BLaER1 treated with 17β-estradiol and CSF1 and Interleukin-3, amounts not matched to agents 10 nM and 100 nM (cell line): ENCODE measurements at regions not wholly inside any gene's neighbourhood (a gene's known extent, or its start where the extent isn't known, plus 50 kb on each side); places are given as distances from the start of the nearest gene placed in this dataset.

Experiments
- H3K27ac ChIP-seq, 11 experiments: shearing (Covaris generic); formaldehyde crosslinking; 2 replicates each; pipeline ENCODE4 v1.8.1; 2022
- H3K27me3 ChIP-seq, 11 experiments: shearing (Covaris generic); formaldehyde crosslinking; 2 replicates each; pipeline ENCODE4 v1.8.1; 2022
- H3K36me3 ChIP-seq, 11 experiments: shearing (Covaris generic); formaldehyde crosslinking; 2 replicates each; pipeline ENCODE4 v1.8.1; 2022
- H3K4me1 ChIP-seq, 10 experiments: shearing (Covaris generic); formaldehyde crosslinking; 2 replicates each; pipeline ENCODE4 v1.8.1; 2022
- H3K4me2 ChIP-seq, 11 experiments: shearing (Covaris generic); formaldehyde crosslinking; 2 replicates each; pipeline ENCODE4 v1.8.1; 2022
- H3K4me3 ChIP-seq, 10 experiments: shearing (Covaris generic); formaldehyde crosslinking; 2 replicates each; pipeline ENCODE4 v1.8.1; 2022
- H3K9ac ChIP-seq, 11 experiments: shearing (Covaris generic); formaldehyde crosslinking; 2 replicates each; pipeline ENCODE4 v1.8.1; 2022
- H3K9me3 ChIP-seq, 11 experiments: shearing (Covaris generic); formaldehyde crosslinking; replicated peaks in 1 of 11; 2 replicates each; pipeline ENCODE4 v1.8.1; 2022
- H4K20me1 ChIP-seq, 11 experiments: shearing (Covaris generic); formaldehyde crosslinking; 2 replicates each; pipeline ENCODE4 v1.8.1; 2022
- Cebpa-rat ChIP-seq, 11 experiments: shearing (Covaris generic); IDR thresholded peaks; 2 replicates each; pipeline ENCODE4 v1.8.1; 2022

DNA sequence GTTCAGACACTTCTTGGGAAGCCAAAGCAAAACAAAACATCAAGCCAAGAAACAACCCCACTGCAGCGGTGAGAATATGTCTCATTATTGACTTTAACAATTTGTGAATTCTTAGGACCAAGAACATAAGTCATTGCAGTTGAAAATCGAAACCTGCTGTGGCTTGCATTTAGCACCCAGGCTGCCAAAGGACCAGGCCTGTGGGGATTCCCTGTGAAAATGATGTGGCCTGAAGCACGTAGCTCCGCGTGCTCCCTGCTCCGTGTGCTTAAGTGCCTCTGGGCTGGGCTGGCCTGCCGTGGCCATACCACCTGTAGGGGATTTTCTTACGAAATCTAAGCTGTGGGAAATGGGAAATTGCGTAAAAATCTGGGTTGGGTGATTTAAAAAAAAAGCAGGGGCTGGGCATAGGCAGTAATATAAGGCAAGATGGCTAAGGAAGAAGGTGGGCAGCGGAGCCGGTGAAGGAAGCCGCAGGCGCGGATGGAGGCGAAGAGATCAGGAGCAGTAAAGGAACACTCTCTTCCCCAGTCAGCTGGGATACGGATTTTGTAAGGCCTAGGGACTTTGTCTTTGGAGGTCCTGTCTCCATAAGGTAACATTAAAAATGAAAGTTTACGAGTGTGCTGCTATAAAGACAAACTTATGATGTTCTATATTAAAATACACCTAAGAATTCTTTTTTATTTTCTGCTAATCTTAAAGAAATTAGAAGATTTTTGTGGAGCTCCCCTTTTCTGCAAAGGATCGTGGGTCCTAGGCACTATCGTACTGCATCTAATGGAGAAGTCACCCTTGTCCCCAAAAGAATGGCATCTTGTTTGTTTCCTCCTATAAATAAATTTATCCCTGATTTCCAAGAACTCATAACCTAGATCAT, 189.6 kb upstream of the SEMA6A start:
- H3K4me1 ChIP-seq: peaks cover 0 to 24% (median 0%) of the 10 kb centered on the region in 10 experiments; a peak in 7 of 20 replicates
- no peak for TF ChIP-seq Cebpa-rat (IDR thresholded peaks at IDR 0.05)
- no peak overlapping the region for H3K9ac ChIP-seq
- H3K4me2 ChIP-seq: no peak overlapping the region
- H3K36me3 ChIP-seq: no peaks in the 10 kb centered on the region
- H3K9me3 ChIP-seq: no peaks in the 10 kb centered on the region
- no peaks in the 10 kb centered on the region for H3K27me3 ChIP-seq
- no peak overlapping the region for H3K27ac ChIP-seq
- H4K20me1 ChIP-seq: no peaks in the 10 kb centered on the region
- H3K4me3 ChIP-seq: no peak overlapping the region

DNA sequence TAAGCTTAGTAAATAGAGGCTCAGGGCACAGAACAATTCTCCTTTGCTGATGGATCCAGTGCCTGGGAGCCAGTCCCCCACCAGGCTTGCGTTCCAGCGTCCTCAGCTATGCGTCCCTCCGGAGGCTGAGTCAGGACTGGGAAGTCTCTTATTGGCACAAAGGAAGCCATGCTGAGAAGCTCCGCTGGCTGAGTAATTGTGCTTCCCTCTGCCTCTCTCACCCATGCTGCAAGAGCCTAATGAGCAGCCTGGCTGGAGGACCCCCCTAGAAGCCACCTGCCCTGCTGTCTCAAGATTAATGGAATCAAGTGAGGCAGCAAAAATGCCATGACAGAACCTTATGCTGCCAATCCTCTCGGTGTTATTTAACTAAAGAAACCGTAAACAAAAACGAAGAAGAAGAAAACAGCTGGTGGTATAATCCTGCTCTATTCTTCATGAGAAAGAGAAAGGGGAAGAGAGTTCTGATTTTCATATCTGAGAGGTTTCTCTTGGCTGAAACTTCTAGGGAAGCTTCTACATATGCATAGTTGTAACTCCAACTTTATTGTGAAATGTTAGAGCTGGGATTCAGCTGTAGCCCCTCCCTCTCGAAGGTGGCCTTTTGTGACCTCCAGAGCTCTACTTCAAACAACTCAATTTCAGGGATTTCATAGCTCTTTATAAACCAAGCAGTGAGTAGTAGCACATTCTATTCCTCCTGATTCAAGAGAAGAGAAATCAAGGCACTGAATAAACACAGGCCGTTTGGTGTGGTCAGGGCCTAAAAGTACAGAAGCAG, 185.4 kb upstream of the SEMA6A start:
- Histone ChIP-seq H3K4me2 (no peak overlapping the region), H3K36me3 (no peaks in the 10 kb centered on the region), H3K4me1 (peaks cover 0 to 9% (median 0%) of the 10 kb centered on the region in 10 experiments; a peak in 3 of 20 replicates), H3K27me3 (no peaks in the 10 kb centered on the region), H3K9ac (no peak overlapping the region), H3K27ac (no peak overlapping the region), H4K20me1 (no peaks in the 10 kb centered on the region), H3K4me3 (no peak overlapping the region), H3K9me3 (peaks cover 0 to 9% (median 6%) of the 10 kb centered on the region in 11 experiments; a peak in 12 of 22 replicates)
- TF ChIP-seq Cebpa-rat (IDR thresholded peaks at IDR 0.05): no peak

DNA sequence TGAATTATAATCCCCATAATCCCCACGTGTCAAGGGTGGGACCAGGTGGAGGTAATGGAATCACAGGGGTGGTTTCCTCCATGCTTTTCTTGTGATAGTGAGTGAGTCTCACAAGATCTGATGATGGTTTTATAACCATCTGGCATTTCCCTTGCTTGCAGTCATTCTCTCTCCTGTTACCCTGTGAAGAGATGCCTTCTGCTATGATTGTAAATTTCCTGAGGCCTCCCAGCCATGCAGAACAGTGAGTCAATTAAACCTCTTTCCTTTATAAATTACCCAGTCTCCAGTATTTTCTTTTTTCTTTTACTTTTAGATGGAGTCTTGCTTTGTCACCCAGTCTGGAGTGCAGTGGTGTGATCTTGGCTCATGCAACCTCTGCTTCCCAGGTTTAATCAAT, 182.7 kb upstream of the SEMA6A start:
- H3K4me3 ChIP-seq: no peak overlapping the region
- H3K4me1 ChIP-seq: no peaks in the 10 kb centered on the region
- no peak overlapping the region for H3K27ac ChIP-seq
- H3K4me2 ChIP-seq: no peak overlapping the region
- H4K20me1 ChIP-seq: no peaks in the 10 kb centered on the region
- TF ChIP-seq Cebpa-rat (IDR thresholded peaks at IDR 0.05): no peak
- H3K9ac ChIP-seq: no peak overlapping the region
- H3K9me3 ChIP-seq: peaks cover 0 to 9% (median 6%) of the 10 kb centered on the region in 11 experiments; a peak in 12 of 22 replicates
- H3K36me3 ChIP-seq: no peaks in the 10 kb centered on the region
- H3K27me3 ChIP-seq: no peaks in the 10 kb centered on the region

DNA sequence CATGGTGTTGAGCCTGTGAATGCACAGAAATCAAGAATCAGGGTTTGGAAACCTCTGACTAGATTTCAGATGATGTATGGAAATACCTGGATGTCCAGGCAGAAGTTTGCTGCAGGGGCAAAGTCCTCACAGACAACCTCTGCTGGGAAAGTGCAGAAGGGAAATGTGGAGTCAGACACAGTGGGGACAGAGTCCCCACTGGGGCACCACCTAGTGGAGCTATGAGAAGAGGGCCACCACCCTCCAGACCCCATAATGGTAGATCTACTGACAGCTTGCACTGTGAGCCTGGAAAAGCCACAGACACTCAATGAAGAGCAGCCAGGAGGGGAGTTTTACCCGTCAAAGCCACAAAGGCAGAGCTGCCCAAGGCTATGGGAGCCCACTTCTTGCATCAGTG, 181.9 kb upstream of the SEMA6A start:
- Histone ChIP-seq H3K9me3 (peaks cover 0 to 9% (median 6%) of the 10 kb centered on the region in 11 experiments; a peak in 12 of 22 replicates), H3K27me3 (no peaks in the 10 kb centered on the region), H3K27ac (no peak overlapping the region), H3K36me3 (no peaks in the 10 kb centered on the region), H4K20me1 (no peaks in the 10 kb centered on the region), H3K4me3 (no peak overlapping the region), H3K4me1 (no peaks in the 10 kb centered on the region), H3K4me2 (no peak overlapping the region), H3K9ac (no peak overlapping the region)
- no peak for TF ChIP-seq Cebpa-rat (IDR thresholded peaks at IDR 0.05)

DNA sequence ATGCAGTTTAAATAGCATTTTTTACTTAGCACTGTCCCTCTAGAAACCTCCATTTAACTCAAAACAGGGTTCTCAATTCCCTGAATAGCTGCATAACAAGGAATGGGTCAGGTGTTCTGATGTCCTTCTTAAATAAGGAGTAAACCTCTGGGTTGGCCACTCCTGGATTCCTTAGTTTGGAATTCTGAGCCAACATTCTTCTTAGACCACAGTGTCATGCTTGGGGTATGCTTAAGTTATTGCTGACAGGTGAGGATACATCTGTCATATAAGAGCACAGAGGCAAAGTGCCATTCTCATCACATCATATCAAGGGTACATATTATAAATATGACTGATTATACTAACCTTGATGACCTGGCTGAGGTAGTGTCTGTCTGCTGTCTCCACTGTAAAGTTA, 179.9 kb upstream of the SEMA6A start:
- Histone ChIP-seq H4K20me1 (no peaks in the 10 kb centered on the region), H3K9ac (no peak overlapping the region), H3K27me3 (no peaks in the 10 kb centered on the region), H3K9me3 (peaks cover 0 to 9% (median 6%) of the 10 kb centered on the region in 11 experiments; a peak in 12 of 22 replicates), H3K4me3 (no peak overlapping the region), H3K4me1 (no peaks in the 10 kb centered on the region), H3K36me3 (no peaks in the 10 kb centered on the region), H3K4me2 (no peak overlapping the region), H3K27ac (no peak overlapping the region)
- TF ChIP-seq Cebpa-rat (IDR thresholded peaks at IDR 0.05): no peak

DNA sequence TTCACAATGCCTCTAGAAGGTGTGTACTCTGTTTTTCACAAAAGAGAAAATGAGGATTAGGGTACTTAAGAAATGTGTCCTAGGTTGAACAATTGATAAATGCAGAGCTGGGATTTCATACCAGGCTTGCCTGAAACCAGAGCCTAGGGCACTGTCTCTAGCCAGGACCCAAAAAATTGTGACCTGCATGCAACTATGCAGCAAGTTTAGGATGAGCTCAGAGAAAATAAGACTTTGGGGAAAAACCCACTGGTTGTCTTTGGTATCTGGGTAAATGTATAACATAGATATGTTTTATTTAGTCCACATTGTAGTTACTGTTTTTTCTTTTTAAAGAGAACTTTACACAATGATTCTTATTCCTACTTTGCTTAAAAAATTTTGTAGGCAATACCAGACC, 177.1 kb upstream of the SEMA6A start:
- no peaks in the 10 kb centered on the region for H3K27me3 ChIP-seq
- peaks cover 0 to 6% (median 5%) of the 10 kb centered on the region in 11 experiments; a peak in 12 of 22 replicates for H3K9me3 ChIP-seq
- TF ChIP-seq Cebpa-rat (IDR thresholded peaks at IDR 0.05): no peak
- H3K4me3 ChIP-seq: no peak overlapping the region
- no peak overlapping the region for H3K4me2 ChIP-seq
- H3K4me1 ChIP-seq: no peaks in the 10 kb centered on the region
- no peak overlapping the region for H3K27ac ChIP-seq
- no peaks in the 10 kb centered on the region for H3K36me3 ChIP-seq
- no peak overlapping the region for H3K9ac ChIP-seq
- H4K20me1 ChIP-seq: no peaks in the 10 kb centered on the region

DNA sequence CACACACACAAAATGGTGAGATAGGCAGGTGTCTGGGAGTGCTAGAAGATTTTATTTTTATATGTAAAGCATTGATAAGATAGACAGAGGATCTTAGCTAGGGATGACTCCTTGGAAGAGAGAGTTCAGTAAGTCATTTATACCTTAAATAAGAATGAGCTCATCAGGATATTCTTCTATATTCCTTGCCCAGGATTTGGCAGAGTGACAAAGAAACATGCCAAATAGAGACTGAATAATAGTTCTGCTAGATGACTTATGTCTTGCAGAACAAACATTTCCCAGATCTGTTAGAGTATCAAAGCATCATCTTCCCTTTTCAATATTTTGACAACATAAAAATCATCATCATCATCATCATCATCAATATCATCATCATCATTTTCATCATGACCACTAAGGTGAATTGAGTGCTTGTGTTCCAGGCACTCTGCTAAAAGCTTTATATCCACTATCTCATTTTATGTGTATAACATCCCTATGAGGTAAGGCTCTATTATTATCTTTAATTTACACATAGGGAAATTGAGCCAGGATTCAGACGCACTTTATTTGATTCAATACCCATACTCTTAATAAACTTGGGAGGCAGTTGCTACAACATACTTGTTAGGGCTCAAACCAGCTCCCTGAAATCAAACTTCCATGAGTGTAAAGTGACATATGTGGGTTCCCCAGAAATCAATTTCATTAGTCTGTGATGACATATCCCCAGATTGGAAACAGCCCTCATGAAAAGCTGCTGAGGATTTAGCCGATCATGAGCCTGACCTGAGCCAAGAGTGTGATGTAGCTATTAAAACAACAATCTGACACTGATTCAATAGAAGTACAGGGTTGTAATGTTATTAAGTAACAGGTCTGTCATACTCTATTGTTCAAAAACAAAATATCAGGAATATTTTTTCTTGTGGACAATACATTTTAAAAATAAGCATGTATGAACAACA, 176.3 kb upstream of the SEMA6A start:
- Histone ChIP-seq H3K4me1 (no peaks in the 10 kb centered on the region), H3K4me3 (no peak overlapping the region), H4K20me1 (no peaks in the 10 kb centered on the region), H3K27me3 (no peaks in the 10 kb centered on the region), H3K9ac (no peak overlapping the region), H3K27ac (no peak overlapping the region), H3K9me3 (no peaks in the 10 kb centered on the region), H3K4me2 (no peak overlapping the region), H3K36me3 (no peaks in the 10 kb centered on the region)
- no peak for TF ChIP-seq Cebpa-rat (IDR thresholded peaks at IDR 0.05)

DNA sequence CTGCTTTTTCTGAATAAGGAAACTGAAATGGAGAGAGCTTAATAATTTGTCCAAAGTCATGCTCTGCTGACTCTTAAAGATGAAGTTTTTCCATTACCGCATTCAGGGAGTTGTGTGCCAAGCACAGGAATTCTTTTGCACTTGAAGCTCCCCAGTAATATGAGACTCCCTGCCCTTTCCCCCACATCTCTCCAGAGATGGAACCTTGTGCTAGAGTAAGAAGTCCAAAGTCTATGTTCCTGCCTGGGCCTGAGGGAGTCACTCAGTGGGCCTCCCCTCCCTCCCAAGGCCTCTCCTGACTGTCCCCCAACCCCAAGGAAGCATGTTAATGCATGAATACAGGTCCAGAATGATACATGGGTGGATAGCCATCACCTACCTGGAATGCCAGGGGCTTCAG, 173.3 kb upstream of the SEMA6A start:
- H3K27me3 ChIP-seq: no peaks in the 10 kb centered on the region
- peaks cover 6 to 17% (median 10%) of the 10 kb centered on the region in 11 experiments; a peak in 20 of 22 replicates for H3K9me3 ChIP-seq
- no peaks in the 10 kb centered on the region for H3K4me1 ChIP-seq
- H4K20me1 ChIP-seq: no peaks in the 10 kb centered on the region
- no peak overlapping the region for H3K27ac ChIP-seq
- no peak for TF ChIP-seq Cebpa-rat (IDR thresholded peaks at IDR 0.05)
- no peaks in the 10 kb centered on the region for H3K36me3 ChIP-seq
- no peak overlapping the region for H3K9ac ChIP-seq
- no peak overlapping the region for H3K4me2 ChIP-seq
- H3K4me3 ChIP-seq: no peak overlapping the region

DNA sequence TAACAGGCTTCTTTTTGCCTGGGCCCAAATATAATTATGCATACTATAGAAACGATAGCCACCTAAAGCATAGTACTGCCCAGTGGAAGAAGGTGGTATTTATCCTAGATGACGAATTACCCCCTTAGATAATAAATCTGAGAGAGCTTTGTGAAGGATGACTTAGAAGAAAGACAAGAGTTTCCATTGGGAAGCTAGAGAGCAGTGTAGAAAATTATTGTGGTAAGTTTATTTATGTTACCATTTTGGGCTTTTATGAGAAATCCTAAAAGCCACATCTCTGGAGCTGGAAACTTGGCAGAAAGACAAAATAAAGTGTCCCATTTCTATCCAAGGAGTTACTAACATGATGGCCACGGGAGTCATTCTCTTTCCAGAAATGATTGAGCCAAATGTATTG, 172.0 kb upstream of the SEMA6A start:
- Histone ChIP-seq H3K36me3 (no peaks in the 10 kb centered on the region), H3K27ac (no peak overlapping the region), H3K9me3 (peaks cover 6 to 20% (median 10%) of the 10 kb centered on the region in 11 experiments; a peak in 20 of 22 replicates), H3K9ac (no peak overlapping the region), H3K4me3 (no peak overlapping the region), H3K4me2 (no peak overlapping the region), H4K20me1 (no peaks in the 10 kb centered on the region), H3K4me1 (no peaks in the 10 kb centered on the region), H3K27me3 (no peaks in the 10 kb centered on the region)
- no peak for TF ChIP-seq Cebpa-rat (IDR thresholded peaks at IDR 0.05)
